ENCODE measurements at regions not wholly inside any gene's neighbourhood (a gene's known extent, or its start where the extent isn't known, plus 50 kb on each side); places are given as distances from the start of the nearest gene placed in this dataset.

DNA sequence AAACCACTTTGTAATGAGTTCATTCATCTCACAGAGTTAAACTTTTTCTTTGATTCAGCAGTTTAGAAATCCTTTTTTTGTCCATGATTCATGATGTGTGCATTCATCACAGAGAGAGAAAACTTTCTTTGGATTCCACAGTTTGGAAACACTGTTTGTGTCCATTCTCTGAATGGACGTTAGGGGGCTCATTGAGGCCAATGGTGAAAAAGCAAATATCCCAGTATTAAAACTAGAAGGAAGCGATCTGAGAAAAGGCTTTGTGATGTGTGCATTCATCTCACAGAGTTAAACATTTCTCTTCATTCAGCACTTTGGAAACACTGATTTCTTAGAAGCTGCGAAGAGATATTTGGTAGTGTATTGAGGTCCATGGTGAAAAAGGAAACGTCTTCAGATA is 155.6 kb upstream of the TRIM48 start:
- TF ChIP-seq, protein P1, sequence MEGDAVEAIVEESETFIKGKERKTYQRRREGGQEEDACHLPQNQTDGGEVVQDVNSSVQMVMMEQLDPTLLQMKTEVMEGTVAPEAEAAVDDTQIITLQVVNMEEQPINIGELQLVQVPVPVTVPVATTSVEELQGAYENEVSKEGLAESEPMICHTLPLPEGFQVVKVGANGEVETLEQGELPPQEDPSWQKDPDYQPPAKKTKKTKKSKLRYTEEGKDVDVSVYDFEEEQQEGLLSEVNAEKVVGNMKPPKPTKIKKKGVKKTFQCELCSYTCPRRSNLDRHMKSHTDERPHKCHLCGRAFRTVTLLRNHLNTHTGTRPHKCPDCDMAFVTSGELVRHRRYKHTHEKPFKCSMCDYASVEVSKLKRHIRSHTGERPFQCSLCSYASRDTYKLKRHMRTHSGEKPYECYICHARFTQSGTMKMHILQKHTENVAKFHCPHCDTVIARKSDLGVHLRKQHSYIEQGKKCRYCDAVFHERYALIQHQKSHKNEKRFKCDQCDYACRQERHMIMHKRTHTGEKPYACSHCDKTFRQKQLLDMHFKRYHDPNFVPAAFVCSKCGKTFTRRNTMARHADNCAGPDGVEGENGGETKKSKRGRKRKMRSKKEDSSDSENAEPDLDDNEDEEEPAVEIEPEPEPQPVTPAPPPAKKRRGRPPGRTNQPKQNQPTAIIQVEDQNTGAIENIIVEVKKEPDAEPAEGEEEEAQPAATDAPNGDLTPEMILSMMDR (IDR thresholded peaks at IDR 0.05): no peak
- TF ChIP-seq POLR2A (IDR thresholded peaks at IDR 0.05): no peak
